Caki2 (cell line): ENCODE measurements at regions not wholly inside any gene's neighbourhood (a gene's known extent, or its start where the extent isn't known, plus 50 kb on each side); places are given as distances from the start of the nearest gene placed in this dataset.
"Not testable (repeated sequence)": the region's sequence is repeated elsewhere in the genome, so short reads cannot be mapped to it uniquely, and the experiment has no call there.

Experiments
- DNase-seq: peaks from one replicate; pipeline ENCODE4 v3.0.0-alpha.2; 2015; ENCODE audit warnings: low read depth
- in situ Hi-C: cut with HindIII; loops from 2 replicates; pipeline ENCODE4 v1.10.0; 2016; ENCODE audit warnings: low sequenced_read_pairs, low pct_unique_long_range_greater_than_20kb, mixed read lengths

GRCh38 chrX:115902995-115903394 is 267.5 kb upstream of the AGTR2 start:
- in situ Hi-C loops: no loop called here
- no peak for DNase-seq

- in situ Hi-C loops: no loop called here
- no peak for DNase-seq
These were observed 264.3 kb upstream of the AGTR2 start for GRCh38 chrX:115906276-115906675.

- in situ Hi-C loops: no loop called here
- no peak for DNase-seq
These were observed 263.7 kb upstream of the AGTR2 start for GRCh38 chrX:115906881-115907280.

- in situ Hi-C loops: no loop called here
- DNase-seq: no peak
These were observed 261.5 kb upstream of the AGTR2 start for GRCh38 chrX:115909017-115909416.

- DNase-seq: no peak
- in situ Hi-C loops: no loop called here
These were observed 258.6 kb upstream of the AGTR2 start for GRCh38 chrX:115911967-115912366.

GRCh38 chrX:115912372-115912897 is 258.1 kb upstream of the AGTR2 start:
- in situ Hi-C loops: no loop called here
- DNase-seq: no peak

GRCh38 chrX:115913575-115913974 is 257.0 kb upstream of the AGTR2 start:
- in situ Hi-C loops: no loop called here
- DNase-seq: no peak

GRCh38 chrX:115915625-115916024 is 254.9 kb upstream of the AGTR2 start:
- in situ Hi-C loops, DNase-seq: not testable (repeated sequence)

GRCh38 chrX:115929480-115929879 is 241.1 kb upstream of the AGTR2 start:
- no peak for DNase-seq
- in situ Hi-C loops: no loop called here

- in situ Hi-C loops: no loop called here
These were observed 234.5 kb upstream of the AGTR2 start for GRCh38 chrX:115936008-115936407.

GRCh38 chrX:115939070-115939469 is 231.5 kb upstream of the AGTR2 start:
- in situ Hi-C loops: no loop called here
- no peak for DNase-seq

More at GRCh38 chrX:115936008-115936407, 234.5 kb upstream of the AGTR2 start:
- no peak for DNase-seq

- DNase-seq: peak; percentile 46
- in situ Hi-C loops: no loop called here
These were observed 230.8 kb upstream of the AGTR2 start for GRCh38 chrX:115939636-115940160.

GRCh38 chrX:115940348-115940747 is 230.2 kb upstream of the AGTR2 start:
- peak; percentile 18 for DNase-seq
- in situ Hi-C loops: no loop called here

- in situ Hi-C loops: no loop called here
- no peak for DNase-seq
These were observed 229.6 kb upstream of the AGTR2 start for GRCh38 chrX:115940888-115941332.

- in situ Hi-C loops: no loop called here
- no peak for DNase-seq
These were observed 229.2 kb upstream of the AGTR2 start for GRCh38 chrX:115941388-115941787.

- in situ Hi-C loops: no loop called here
- DNase-seq: no peak
These were observed 224.5 kb upstream of the AGTR2 start for GRCh38 chrX:115946059-115946458.

GRCh38 chrX:115948018-115948923 is 222.3 kb upstream of the AGTR2 start:
- in situ Hi-C loops: no loop called here
- no peak for DNase-seq

GRCh38 chrX:115949900-115950822 is 220.4 kb upstream of the AGTR2 start:
- no peak for DNase-seq
- in situ Hi-C loops: no loop called here
